Uterus (tissue), 3 donors: ENCODE measurements at regions not wholly inside any gene's neighbourhood (a gene's known extent, or its start where the extent isn't known, plus 50 kb on each side); places are given as distances from the start of the nearest gene placed in this dataset.

Experiments
- DNase-seq, 2 donors: peaks; one replicate each; pipeline ENCODE4 v3.0.0-alpha.2; 2019 to 2020
- H3K27ac ChIP-seq, 2 donors: fragments of 200-600 bp; sonication (generic); 1 replicate in 1 of 2; 2 replicates in 1 of 2; pipeline ENCODE4 v1.5.1; 2016 to 2018
- H3K27me3 ChIP-seq, 2 donors: fragments of 200-600 bp; sonication (generic); one replicate each; pipeline ENCODE4 v1.5.1; 2018 to 2019; ENCODE audit warnings: control low read depth in 1 of 2
- H3K36me3 ChIP-seq, 2 donors: fragments of 200-600 bp; sonication (generic); one replicate each; pipeline ENCODE4 v1.5.1; 2019; ENCODE audit warnings: control low read depth in 1 of 2
- H3K4me1 ChIP-seq, 2 donors: fragments of 200-600 bp; sonication (generic); one replicate each; pipeline ENCODE4 v1.5.1; 2018 to 2019; ENCODE audit warnings: control low read depth in 1 of 2
- H3K4me3 ChIP-seq, 2 donors: fragments of 200-600 bp; sonication (generic); 1 replicate in 1 of 2; 2 replicates in 1 of 2; pipeline ENCODE4 v1.5.1; 2018 to 2019; ENCODE audit warnings: mild to moderate bottlenecking in 1 of 2
- H3K9me3 ChIP-seq, 2 donors: fragments of 200-600 bp; sonication (generic); one replicate each; pipeline ENCODE4 v1.5.1; 2019; ENCODE audit warnings: control low read depth in 1 of 2
- CTCF ChIP-seq, 4 experiments: fragments of 200-600 bp in 2 of 4; fragments of 450-650 bp in 2 of 4; sonication (generic) in 2 of 4; IDR thresholded peaks; one replicate each; pipeline ENCODE4 v1.5.1; 2016 to 2019; ENCODE audit warnings: antibody characterized with exemption in 4 of 4, mild to moderate bottlenecking in 2 of 4, moderate library complexity in 1 of 4
- POLR2A ChIP-seq, 2 donors: fragments of 450-650 bp; IDR thresholded peaks; one replicate each; pipeline ENCODE4 v1.6.1; 2016; ENCODE audit warnings: antibody characterized with exemption in 2 of 2, mild to moderate bottlenecking in 1 of 2, moderate library complexity in 1 of 2
- intact Hi-C: fragments of 100-400 bp; cut with DNase I; formaldehyde crosslinking; loops from one replicate; pipeline ENCODE4 v1.15.1; 2023; ENCODE audit warnings: low total_unique reads
- donor health status: DM: yes; HTN: yes; CAD: no.

GRCh38 chr1:98305362-98305761 is 356.2 kb upstream of the SNX7 start:
- intact Hi-C loops = no loop called here
- H3K36me3 ChIP-seq = no peaks in the 10 kb centered on the region
- H3K4me1 ChIP-seq = no peaks in the 10 kb centered on the region
- no peak overlapping the region for H3K27ac ChIP-seq
- no peak overlapping the region for H3K4me3 ChIP-seq
- H3K27me3 ChIP-seq = no peaks in the 10 kb centered on the region
- DNase-seq = no peak
- TF ChIP-seq POLR2A (IDR thresholded peaks at IDR 0.05) = no peak
- no peak for TF ChIP-seq CTCF (IDR thresholded peaks at IDR 0.05)
- no peaks in the 10 kb centered on the region for H3K9me3 ChIP-seq

GRCh38 chr1:98304888-98305287 is 356.6 kb upstream of the SNX7 start:
- H3K27me3 ChIP-seq = no peaks in the 10 kb centered on the region
- no peaks in the 10 kb centered on the region for H3K9me3 ChIP-seq
- no peak for DNase-seq
- H3K36me3 ChIP-seq = no peaks in the 10 kb centered on the region
- no peaks in the 10 kb centered on the region for H3K4me1 ChIP-seq
- TF ChIP-seq POLR2A (IDR thresholded peaks at IDR 0.05) = no peak
- no peak for TF ChIP-seq CTCF (IDR thresholded peaks at IDR 0.05)
- H3K27ac ChIP-seq = no peak overlapping the region
- no peak overlapping the region for H3K4me3 ChIP-seq
- intact Hi-C loops = no loop called here

- no peak for DNase-seq
- H3K9me3 ChIP-seq = no peaks in the 10 kb centered on the region
- no peaks in the 10 kb centered on the region for H3K27me3 ChIP-seq
- intact Hi-C loops = no loop called here
- H3K36me3 ChIP-seq = no peaks in the 10 kb centered on the region
- H3K4me3 ChIP-seq = no peak overlapping the region
- no peak overlapping the region for H3K27ac ChIP-seq
- TF ChIP-seq POLR2A (IDR thresholded peaks at IDR 0.05) (no peak), CTCF (IDR thresholded peaks at IDR 0.05) (no peak)
- H3K4me1 ChIP-seq = no peaks in the 10 kb centered on the region
Measured at GRCh38 chr1:98299861-98300260, 361.7 kb upstream of the SNX7 start.

GRCh38 chr1:98299313-98299712 is 362.2 kb upstream of the SNX7 start:
- no peaks in the 10 kb centered on the region for H3K36me3 ChIP-seq
- no peaks in the 10 kb centered on the region for H3K9me3 ChIP-seq
- DNase-seq = no peak
- intact Hi-C loops = no loop called here
- H3K4me3 ChIP-seq = no peak overlapping the region
- no peak overlapping the region for H3K27ac ChIP-seq
- H3K27me3 ChIP-seq = no peaks in the 10 kb centered on the region
- TF ChIP-seq POLR2A (IDR thresholded peaks at IDR 0.05) (no peak), CTCF (IDR thresholded peaks at IDR 0.05) (no peak)
- H3K4me1 ChIP-seq = no peaks in the 10 kb centered on the region

GRCh38 chr1:98298319-98298718 is 363.2 kb upstream of the SNX7 start:
- H3K9me3 ChIP-seq = no peaks in the 10 kb centered on the region
- H3K27me3 ChIP-seq = no peaks in the 10 kb centered on the region
- DNase-seq = no peak
- H3K27ac ChIP-seq = no peak overlapping the region
- no peak overlapping the region for H3K4me3 ChIP-seq
- H3K4me1 ChIP-seq = no peaks in the 10 kb centered on the region
- no peaks in the 10 kb centered on the region for H3K36me3 ChIP-seq
- TF ChIP-seq POLR2A (IDR thresholded peaks at IDR 0.05) = no peak
- intact Hi-C loops = no loop called here

GRCh38 chr1:98296681-98297080 is 364.8 kb upstream of the SNX7 start:
- no peak for DNase-seq
- H3K27ac ChIP-seq = no peak overlapping the region
- no peak overlapping the region for H3K4me3 ChIP-seq
- TF ChIP-seq POLR2A (IDR thresholded peaks at IDR 0.05) (no peak), CTCF (IDR thresholded peaks at IDR 0.05) (no peak)
- intact Hi-C loops = no loop called here
- H3K9me3 ChIP-seq = no peaks in the 10 kb centered on the region
- no peaks in the 10 kb centered on the region for H3K4me1 ChIP-seq
- no peaks in the 10 kb centered on the region for H3K36me3 ChIP-seq
- H3K27me3 ChIP-seq = no peaks in the 10 kb centered on the region
